Dedifferentiated amniotic fluid mesenchymal stem cell (primary cell): ENCODE measurements at regions not wholly inside any gene's neighbourhood (a gene's known extent, or its start where the extent isn't known, plus 50 kb on each side); places are given as distances from the start of the nearest gene placed in this dataset.

ENCODE experiments used
- DNase-seq: peaks from one replicate; pipeline ENCODE4 v3.0.0-alpha.2; 2016; ENCODE audit errors: extremely low spot score

- peak; percentile 68 for DNase-seq
Observed at GRCh38 chr3:190252080-190252479, 70.2 kb downstream of the CLDN1 start.

GRCh38 chr3:190249414-190249813, 72.8 kb downstream of the CLDN1 start:
- no peak for DNase-seq

GRCh38 chr3:190242147-190242546, 80.1 kb downstream of the CLDN1 start:
- no peak for DNase-seq

- DNase-seq, result no peak
Observed at GRCh38 chr3:190239325-190239724, 82.9 kb downstream of the CLDN1 start.

- no peak for DNase-seq
Observed at GRCh38 chr3:190238871-190239270, 83.4 kb downstream of the CLDN1 start.

- no peak for DNase-seq
Observed at GRCh38 chr3:190234621-190235020, 87.6 kb downstream of the CLDN1 start.

- DNase-seq, result peak; percentile 20
Observed at GRCh38 chr3:190229632-190230424, 92.4 kb downstream of the CLDN1 start.

- DNase-seq, result no peak
Observed at GRCh38 chr3:190227064-190227463, 95.2 kb downstream of the CLDN1 start.

GRCh38 chr3:190224863-190225692, 97.2 kb downstream of the CLDN1 start:
- peak; percentile 43 for DNase-seq

- DNase-seq, result no peak
Observed at GRCh38 chr3:190224456-190224855, 97.8 kb downstream of the CLDN1 start.

GRCh38 chr3:190222916-190223315, 99.3 kb downstream of the CLDN1 start:
- DNase-seq, result no peak

- no peak for DNase-seq
Observed at GRCh38 chr3:190222360-190222759, 99.9 kb downstream of the CLDN1 start.

- no peak for DNase-seq
Observed at GRCh38 chr3:190220362-190220761, 99.7 kb upstream of the P3H2 start.

GRCh38 chr3:190217081-190217480, 96.4 kb upstream of the P3H2 start:
- DNase-seq, result no peak

- no peak for DNase-seq
Observed at GRCh38 chr3:190213727-190214126, 93.0 kb upstream of the P3H2 start.

- no peak for DNase-seq
Observed at GRCh38 chr3:190210608-190211007, 89.9 kb upstream of the P3H2 start.

- no peak for DNase-seq
Observed at GRCh38 chr3:190209533-190209932, 88.8 kb upstream of the P3H2 start.

- DNase-seq, result no peak
Observed at GRCh38 chr3:190208196-190208595, 87.5 kb upstream of the P3H2 start.

- peak; percentile 34 for DNase-seq
Observed at GRCh38 chr3:190205739-190206138, 85.0 kb upstream of the P3H2 start.

GRCh38 chr3:190204200-190204599, 83.5 kb upstream of the P3H2 start:
- DNase-seq, result no peak

GRCh38 chr3:190197346-190197763, 76.7 kb upstream of the P3H2 start:
- no peak for DNase-seq

GRCh38 chr3:190194506-190194905, 73.8 kb upstream of the P3H2 start:
- no peak for DNase-seq

GRCh38 chr3:190193210-190193609, 72.5 kb upstream of the P3H2 start:
- no peak for DNase-seq
